ENCODE measurements at regions not wholly inside any gene's neighbourhood (a gene's known extent, or its start where the extent isn't known, plus 50 kb on each side); places are given as distances from the start of the nearest gene placed in this dataset.
"Not testable (repeated sequence)": the region's sequence is repeated elsewhere in the genome, so short reads cannot be mapped to it uniquely, and the experiment has no call there.

GRCh38 chr18:35848321-35848720, 124.2 kb upstream of the RMP24 start:
- not testable (repeated sequence) for H3K27ac ChIP-seq (ENCODE audit: low read length); H3K9me3 ChIP-seq (replicated peaks; ENCODE audit: control insufficient read depth, low read depth, low read length); H3K27me3 ChIP-seq (ENCODE audit: control insufficient read depth, insufficient read depth, low read length); H3K36me3 ChIP-seq (ENCODE audit: control insufficient read depth, insufficient read depth, low read length); DNase-seq; H3K4me3 ChIP-seq (ENCODE audit: low read length); H3K4me1 ChIP-seq (ENCODE audit: control insufficient read depth, insufficient read depth, low read length)
- WGBS (ENCODE audit: insufficient coverage): 57% methylated on average over 3 of the region's 5 CpGs

DNA sequence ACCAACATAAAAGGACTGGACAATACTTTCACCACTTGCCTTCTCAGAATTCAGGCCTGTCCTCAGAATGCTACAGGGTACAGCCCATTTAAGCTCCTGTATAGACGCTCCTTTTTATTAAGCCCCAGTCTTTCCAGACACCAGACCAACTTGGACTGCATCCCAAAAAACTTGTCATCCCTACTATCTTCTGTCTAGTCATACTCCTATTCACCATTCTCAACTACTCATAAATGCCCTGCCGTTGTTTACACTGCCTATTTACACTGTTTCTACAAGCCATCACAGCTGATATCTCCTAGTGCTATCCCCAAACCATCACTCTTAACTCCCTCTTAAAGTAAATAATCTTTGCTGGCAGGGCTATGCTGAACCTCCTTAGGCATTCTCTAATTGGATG, 123.2 kb upstream of the RMP24 start:
- H3K27me3 ChIP-seq (ENCODE audit: control insufficient read depth, insufficient read depth, low read length); H3K36me3 ChIP-seq (ENCODE audit: control insufficient read depth, insufficient read depth, low read length); DNase-seq; H3K9me3 ChIP-seq (replicated peaks; ENCODE audit: control insufficient read depth, low read depth, low read length); H3K27ac ChIP-seq (ENCODE audit: low read length); H3K4me1 ChIP-seq (ENCODE audit: control insufficient read depth, insufficient read depth, low read length); H3K4me3 ChIP-seq (ENCODE audit: low read length): not testable (repeated sequence)
- WGBS (ENCODE audit: insufficient coverage): 71% methylated on average over 2 of the region's 2 CpGs

- H3K4me3 ChIP-seq (ENCODE audit: low read length): no peak overlapping the region
- H3K27me3 ChIP-seq (ENCODE audit: control insufficient read depth, insufficient read depth, low read length): no peaks in the 10 kb centered on the region
- no peaks in the 10 kb centered on the region for H3K9me3 ChIP-seq (replicated peaks; ENCODE audit: control insufficient read depth, low read depth, low read length)
- no peak for DNase-seq
- no peaks in the 10 kb centered on the region for H3K36me3 ChIP-seq (ENCODE audit: control insufficient read depth, insufficient read depth, low read length)
- H3K4me1 ChIP-seq (ENCODE audit: control insufficient read depth, insufficient read depth, low read length): no peaks in the 10 kb centered on the region
- 21% methylated on average over 2 of the region's 5 CpGs for WGBS (ENCODE audit: insufficient coverage)
- H3K27ac ChIP-seq (ENCODE audit: low read length): no peak overlapping the region
Measured at GRCh38 chr18:35851286-35851970, 121.1 kb upstream of the RMP24 start.

- no peak for DNase-seq
- Histone ChIP-seq H3K4me3 (ENCODE audit: low read length) (no peak overlapping the region), H3K36me3 (ENCODE audit: control insufficient read depth, insufficient read depth, low read length) (no peaks in the 10 kb centered on the region), H3K4me1 (ENCODE audit: control insufficient read depth, insufficient read depth, low read length) (no peaks in the 10 kb centered on the region), H3K9me3 (replicated peaks; ENCODE audit: control insufficient read depth, low read depth, low read length) (no peaks in the 10 kb centered on the region), H3K27me3 (ENCODE audit: control insufficient read depth, insufficient read depth, low read length) (no peaks in the 10 kb centered on the region), H3K27ac (ENCODE audit: low read length) (no peak overlapping the region)
- WGBS (ENCODE audit: insufficient coverage): 62% methylated on average over 2 of the region's 2 CpGs
Measured at GRCh38 chr18:35852786-35853185, 119.7 kb upstream of the RMP24 start.

GRCh38 chr18:35854095-35854494, 118.4 kb upstream of the RMP24 start:
- Histone ChIP-seq H3K27me3 (ENCODE audit: control insufficient read depth, insufficient read depth, low read length) (no peaks in the 10 kb centered on the region), H3K4me3 (ENCODE audit: low read length) (no peak overlapping the region), H3K27ac (ENCODE audit: low read length) (no peak overlapping the region), H3K4me1 (ENCODE audit: control insufficient read depth, insufficient read depth, low read length) (no peaks in the 10 kb centered on the region), H3K36me3 (ENCODE audit: control insufficient read depth, insufficient read depth, low read length) (no peaks in the 10 kb centered on the region), H3K9me3 (replicated peaks; ENCODE audit: control insufficient read depth, low read depth, low read length) (no peaks in the 10 kb centered on the region)
- DNase-seq: no peak
- WGBS (ENCODE audit: insufficient coverage): 91% methylated on average over 4 of the region's 5 CpGs

DNA sequence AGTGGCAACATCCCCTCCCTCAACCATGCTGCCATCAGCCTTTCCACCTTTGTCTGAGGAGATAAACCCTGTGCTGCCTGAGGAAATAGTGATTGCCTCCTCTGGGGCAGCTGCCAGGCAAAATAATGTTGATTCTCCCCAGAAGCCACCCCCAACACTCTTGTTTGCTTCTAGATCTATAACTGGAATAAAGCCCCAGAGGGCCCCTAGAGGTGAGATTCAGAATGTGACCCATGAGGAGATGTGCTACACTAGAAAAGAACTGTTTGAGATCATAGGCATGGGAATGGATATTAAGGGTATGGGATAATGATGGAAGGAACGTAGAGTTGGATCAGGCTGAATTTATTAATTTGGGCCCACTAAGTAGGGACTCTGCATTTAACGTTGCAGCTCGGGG, 116.3 kb upstream of the RMP24 start:
- WGBS (ENCODE audit: insufficient coverage): 95% methylated on average over 3 of the region's 3 CpGs

GRCh38 chr18:35856721-35857120, 115.8 kb upstream of the RMP24 start:
- not testable (repeated sequence) for H3K27me3 ChIP-seq (ENCODE audit: control insufficient read depth, insufficient read depth, low read length); H3K4me1 ChIP-seq (ENCODE audit: control insufficient read depth, insufficient read depth, low read length); DNase-seq; H3K27ac ChIP-seq (ENCODE audit: low read length); H3K4me3 ChIP-seq (ENCODE audit: low read length); H3K9me3 ChIP-seq (replicated peaks; ENCODE audit: control insufficient read depth, low read depth, low read length); H3K36me3 ChIP-seq (ENCODE audit: control insufficient read depth, insufficient read depth, low read length)
- 100% methylated on average over 1 of the region's 1 CpG for WGBS (ENCODE audit: insufficient coverage)

More for the DNA sequence above, 116.3 kb upstream of the RMP24 start:
- Histone ChIP-seq H3K27me3 (ENCODE audit: control insufficient read depth, insufficient read depth, low read length) (no peaks in the 10 kb centered on the region), H3K27ac (ENCODE audit: low read length) (no peak overlapping the region), H3K36me3 (ENCODE audit: control insufficient read depth, insufficient read depth, low read length) (no peaks in the 10 kb centered on the region), H3K9me3 (replicated peaks; ENCODE audit: control insufficient read depth, low read depth, low read length) (no peaks in the 10 kb centered on the region), H3K4me1 (ENCODE audit: control insufficient read depth, insufficient read depth, low read length) (no peaks in the 10 kb centered on the region), H3K4me3 (ENCODE audit: low read length) (no peak overlapping the region)
- DNase-seq: no peak

- not testable (repeated sequence) for H3K4me3 ChIP-seq (ENCODE audit: low read length); H3K27me3 ChIP-seq (ENCODE audit: control insufficient read depth, insufficient read depth, low read length); H3K9me3 ChIP-seq (replicated peaks; ENCODE audit: control insufficient read depth, low read depth, low read length); DNase-seq; H3K27ac ChIP-seq (ENCODE audit: low read length); H3K4me1 ChIP-seq (ENCODE audit: control insufficient read depth, insufficient read depth, low read length); H3K36me3 ChIP-seq (ENCODE audit: control insufficient read depth, insufficient read depth, low read length)
Measured at GRCh38 chr18:35857581-35857980, 114.9 kb upstream of the RMP24 start.

- 63% methylated on average over 2 of the region's 5 CpGs for WGBS (ENCODE audit: insufficient coverage)
- Histone ChIP-seq H3K27ac (ENCODE audit: low read length) (no peak overlapping the region), H3K27me3 (ENCODE audit: control insufficient read depth, insufficient read depth, low read length) (no peaks in the 10 kb centered on the region)
Measured at GRCh38 chr18:35861367-35862118, 110.9 kb upstream of the RMP24 start.

DNA sequence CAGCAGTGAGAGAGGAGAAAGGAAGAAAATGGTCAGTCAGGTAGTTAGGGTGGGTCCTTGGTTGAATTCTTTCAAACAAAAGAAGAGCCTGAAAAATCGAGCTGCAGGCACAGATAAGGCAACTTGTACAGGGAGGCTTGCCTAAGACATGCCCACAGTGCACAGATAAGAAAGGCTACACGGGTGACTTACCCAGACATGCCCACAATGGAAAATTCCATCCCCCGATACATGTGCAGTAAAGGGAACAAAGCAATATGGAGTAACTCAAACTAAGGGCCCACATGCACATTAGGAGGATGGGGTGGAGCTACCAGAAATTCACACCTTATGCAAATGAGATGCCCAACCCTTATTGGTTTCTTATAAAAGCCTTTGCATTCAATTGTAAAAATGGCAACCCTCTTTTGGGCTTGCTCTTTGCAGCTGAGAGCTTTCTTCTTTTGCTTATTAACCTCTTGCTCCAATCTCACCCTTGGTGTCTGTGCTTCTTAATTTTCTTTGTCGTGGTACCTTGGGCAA, 110.3 kb upstream of the RMP24 start:
- no peaks in the 10 kb centered on the region for H3K9me3 ChIP-seq (replicated peaks; ENCODE audit: control insufficient read depth, low read depth, low read length)
- H3K4me3 ChIP-seq (ENCODE audit: low read length): no peak overlapping the region
- WGBS (ENCODE audit: insufficient coverage): 78% methylated on average over 1 of the region's 4 CpGs
- DNase-seq: no peak
- no peaks in the 10 kb centered on the region for H3K4me1 ChIP-seq (ENCODE audit: control insufficient read depth, insufficient read depth, low read length)
- H3K27ac ChIP-seq (ENCODE audit: low read length): no peak overlapping the region
- no peaks in the 10 kb centered on the region for H3K27me3 ChIP-seq (ENCODE audit: control insufficient read depth, insufficient read depth, low read length)
- H3K36me3 ChIP-seq (ENCODE audit: control insufficient read depth, insufficient read depth, low read length): no peaks in the 10 kb centered on the region

More at GRCh38 chr18:35861367-35862118, 110.9 kb upstream of the RMP24 start:
- Histone ChIP-seq H3K4me1 (ENCODE audit: control insufficient read depth, insufficient read depth, low read length) (no peaks in the 10 kb centered on the region), H3K4me3 (ENCODE audit: low read length) (no peak overlapping the region), H3K36me3 (ENCODE audit: control insufficient read depth, insufficient read depth, low read length) (no peaks in the 10 kb centered on the region), H3K9me3 (replicated peaks; ENCODE audit: control insufficient read depth, low read depth, low read length) (no peaks in the 10 kb centered on the region)
- no peak for DNase-seq
